OCI-LY7 (cell line): ENCODE measurements at regions not wholly inside any gene's neighbourhood (a gene's known extent, or its start where the extent isn't known, plus 50 kb on each side); places are given as distances from the start of the nearest gene placed in this dataset.

Experiments
- BruUV-seq: library from RNA; stranded (reverse); fragments of 400-500 nt; replicated peaks from 2 replicates; lab custom pipeline; 2021; lab: Mats Ljungman, UMichigan
- CTCF ChIA-PET: fragments of 300-600 bp; sonication (Branson Sonifier 250); formaldehyde crosslinking; loops from one replicate; lab custom pipeline; 2022; ENCODE audit warnings: antibody characterized with exemption; ENCODE audit not compliant: unreplicated experiment; lab: Charles Lee
- POLR2A ChIA-PET: fragments of 300-600 bp; sonication (Branson Sonifier 250); formaldehyde crosslinking; loops from one replicate; lab custom pipeline; 2022; ENCODE audit warnings: antibody characterized with exemption; lab: Charles Lee
- DNase-seq: peaks from one replicate; pipeline ENCODE4 v3.0.0-alpha.2; 2015; ENCODE audit warnings: low spot score
- H2AFZ ChIP-seq: fragments of 200-600 bp; sonication (generic), shearing (Covaris generic); 2 replicates; pipeline ENCODE4 v1.6.1; 2014; ENCODE audit warnings: mild to moderate bottlenecking, antibody characterized with exemption, low read length, moderate library complexity
- H3K27ac ChIP-seq: fragments of 200-600 bp; sonication (generic); 2 replicates; pipeline ENCODE4 v1.5.1; 2014; ENCODE audit warnings: mixed run types, low read depth, mild to moderate bottlenecking, moderate library complexity, low read length, inconsistent platforms; ENCODE audit not compliant: poor library complexity, severe bottlenecking
- H3K36me3 ChIP-seq: fragments of 200-600 bp; sonication (generic); 2 replicates; pipeline ENCODE4 v1.6.1; 2014; ENCODE audit warnings: mild to moderate bottlenecking, antibody characterized with exemption, low read length, moderate library complexity, mixed read lengths; ENCODE audit not compliant: insufficient read depth
- H3K4me1 ChIP-seq: fragments of 200-600 bp; sonication (generic); 2 replicates; pipeline ENCODE4 v1.5.1; 2014; ENCODE audit warnings: mild to moderate bottlenecking, low read length; ENCODE audit not compliant: insufficient read depth, poor library complexity, severe bottlenecking
- H3K4me2 ChIP-seq: fragments of 200-600 bp; sonication (generic); 2 replicates; pipeline ENCODE4 v1.6.1; 2014; ENCODE audit warnings: mild to moderate bottlenecking, low read length
- H3K4me3 ChIP-seq: fragments of 200-600 bp; sonication (generic); 2 replicates; pipeline ENCODE4 v1.5.1; 2014; ENCODE audit warnings: mild to moderate bottlenecking, low read depth, low read length; ENCODE audit not compliant: poor library complexity, severe bottlenecking
- H3K79me2 ChIP-seq: fragments of 200-600 bp; sonication (generic); 2 replicates; pipeline ENCODE4 v1.6.1; 2016; ENCODE audit warnings: low read depth, mild to moderate bottlenecking, low read length, moderate library complexity, mixed read lengths; ENCODE audit not compliant: insufficient read depth
- H3K9me2 ChIP-seq: fragments of 200-600 bp; sonication (generic); 2 replicates; pipeline ENCODE4 v1.6.1; 2016; ENCODE audit warnings: mild to moderate bottlenecking, low read length, mixed read lengths; ENCODE audit not compliant: insufficient read depth
- H3K9me3 ChIP-seq: fragments of 200-600 bp; sonication (generic); 2 replicates; pipeline ENCODE4 v1.6.1; 2014; ENCODE audit warnings: mild to moderate bottlenecking, mixed run types, low read length, mixed read lengths
- H4K20me1 ChIP-seq: fragments of 200-600 bp; sonication (generic); 2 replicates; pipeline ENCODE4 v1.6.1; 2014; ENCODE audit warnings: mild to moderate bottlenecking, antibody characterized with exemption, low read length, moderate library complexity, mixed read lengths; ENCODE audit not compliant: insufficient read depth
- CTCF ChIP-seq: fragments of 200-600 bp; sonication (generic); conservative IDR thresholded peaks from 2 replicates; pipeline ENCODE4 v1.5.1; 2014; ENCODE audit warnings: mild to moderate bottlenecking, antibody characterized with exemption, low read length, moderate library complexity, mixed read lengths
- EZH2phosphoT487 ChIP-seq: fragments of 200-600 bp; sonication (generic); IDR thresholded peaks from 2 replicates; pipeline ENCODE4 v1.6.1; 2018; ENCODE audit warnings: low read depth, borderline replicate concordance, mild to moderate bottlenecking, mixed run types, antibody characterized with exemption, low read length, moderate library complexity, mixed read lengths
- intact Hi-C: fragments of 100-400 bp; cut with micrococcal nuclease; formaldehyde crosslinking; loops from one replicate; pipeline ENCODE4 v1.10.0; 2022; ENCODE audit not compliant: unreplicated experiment

- no peak for DNase-seq
- no peaks in the 10 kb centered on the region for H3K36me3 ChIP-seq
- no peak for TF ChIP-seq CTCF
- TF ChIP-seq EZH2phosphoT487 = no peak
- H4K20me1 ChIP-seq = no peaks in the 10 kb centered on the region
- intact Hi-C loops = no loop called here
- no peaks in the 10 kb centered on the region for H3K9me3 ChIP-seq
- H3K4me1 ChIP-seq = no peaks in the 10 kb centered on the region
- no peak overlapping the region for H3K4me3 ChIP-seq
- no TSS peak for BruUV-seq
- POLR2A ChIA-PET = interaction anchor here (0.6 kb wide), 1 partner anchor 567 kb away, joined by 3 read pairs; no protein-coding TSS in a partner anchor
- no peaks in the 10 kb centered on the region for H3K9me2 ChIP-seq
- no peak overlapping the region for H3K4me2 ChIP-seq
- CTCF ChIA-PET = no interaction called here
- no peaks in the 10 kb centered on the region for H3K79me2 ChIP-seq
- no peak overlapping the region for H3K27ac ChIP-seq
- H2AFZ ChIP-seq = no peak overlapping the region
Measured at GRCh38 chr6:9890893-9891292, 524.0 kb downstream of the TFAP2A start.

GRCh38 chr6:9890469-9890868 is 524.4 kb downstream of the TFAP2A start:
- no peaks in the 10 kb centered on the region for H3K36me3 ChIP-seq
- POLR2A ChIA-PET = no interaction called here
- BruUV-seq = no TSS peak
- H4K20me1 ChIP-seq = no peaks in the 10 kb centered on the region
- H3K9me2 ChIP-seq = no peaks in the 10 kb centered on the region
- H3K9me3 ChIP-seq = no peaks in the 10 kb centered on the region
- CTCF ChIA-PET = no interaction called here
- no peak overlapping the region for H3K4me3 ChIP-seq
- H3K4me1 ChIP-seq = no peaks in the 10 kb centered on the region
- intact Hi-C loops = no loop called here
- no peak overlapping the region for H3K27ac ChIP-seq
- no peak for TF ChIP-seq CTCF
- no peak for TF ChIP-seq EZH2phosphoT487
- H2AFZ ChIP-seq = no peak overlapping the region
- no peak for DNase-seq
- H3K79me2 ChIP-seq = no peaks in the 10 kb centered on the region
- no peak overlapping the region for H3K4me2 ChIP-seq

- ChIA-PET POLR2A (no interaction called here), CTCF (no interaction called here)
- no peaks in the 10 kb centered on the region for H3K4me1 ChIP-seq
- H3K4me3 ChIP-seq = no peak overlapping the region
- no peak for TF ChIP-seq CTCF
- TF ChIP-seq EZH2phosphoT487 = no peak
- no peak overlapping the region for H3K27ac ChIP-seq
- intact Hi-C loops = no loop called here
- H3K9me3 ChIP-seq = no peaks in the 10 kb centered on the region
- no peaks in the 10 kb centered on the region for H3K79me2 ChIP-seq
- H3K4me2 ChIP-seq = no peak overlapping the region
- no peak overlapping the region for H2AFZ ChIP-seq
- no TSS peak for BruUV-seq
- no peaks in the 10 kb centered on the region for H3K9me2 ChIP-seq
- no peaks in the 10 kb centered on the region for H4K20me1 ChIP-seq
- H3K36me3 ChIP-seq = no peaks in the 10 kb centered on the region
- no peak for DNase-seq
Measured at GRCh38 chr6:9878535-9878934, 536.3 kb downstream of the TFAP2A start.
